KG1 (cell line): ENCODE measurements at regions not wholly inside any gene's neighbourhood (a gene's known extent, or its start where the extent isn't known, plus 50 kb on each side); places are given as distances from the start of the nearest gene placed in this dataset.
"Not testable (repeated sequence)": the region's sequence is repeated elsewhere in the genome, so short reads cannot be mapped to it uniquely, and the experiment has no call there.

ENCODE experiments used
- DNase-seq: peaks from one replicate; lab custom pipeline; 2025; lab: John Stamatoyannopoulos, UW

- peak; percentile 96 for DNase-seq
These were observed 92.5 kb upstream of the RUNX3 start for GRCh38 chr1:25022361-25023189.

DNA sequence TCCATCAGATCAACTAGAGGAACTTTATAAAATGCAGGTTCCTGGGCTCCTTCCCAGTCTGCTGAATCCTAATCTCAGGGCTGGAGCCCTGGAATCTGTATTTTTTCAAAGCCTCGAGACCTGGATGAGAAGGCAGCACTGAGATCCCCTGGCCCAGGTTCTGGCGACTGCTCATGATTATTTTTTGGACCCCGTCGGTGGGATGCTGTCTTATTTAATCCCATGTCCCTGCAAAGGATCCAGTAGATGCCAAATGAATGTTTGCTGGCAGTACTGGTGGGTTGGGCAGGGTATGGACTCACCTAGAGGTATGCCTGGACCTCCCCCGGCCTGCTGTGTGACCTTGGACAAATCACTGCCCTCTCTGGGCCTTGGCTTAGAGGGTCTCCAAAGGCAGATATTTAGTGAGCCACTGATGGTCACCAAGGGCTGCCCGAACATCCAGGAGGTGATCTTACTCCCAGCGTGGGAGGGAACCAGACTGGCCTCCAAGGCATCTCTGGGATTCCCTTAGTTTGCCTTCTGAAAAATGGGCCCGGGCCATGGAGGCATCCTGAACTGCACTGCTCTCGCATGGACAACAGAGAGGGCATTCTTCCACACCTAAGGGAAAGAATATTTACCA lies 91.6 kb upstream of the RUNX3 start:
- peak; percentile 69 for DNase-seq

DNA sequence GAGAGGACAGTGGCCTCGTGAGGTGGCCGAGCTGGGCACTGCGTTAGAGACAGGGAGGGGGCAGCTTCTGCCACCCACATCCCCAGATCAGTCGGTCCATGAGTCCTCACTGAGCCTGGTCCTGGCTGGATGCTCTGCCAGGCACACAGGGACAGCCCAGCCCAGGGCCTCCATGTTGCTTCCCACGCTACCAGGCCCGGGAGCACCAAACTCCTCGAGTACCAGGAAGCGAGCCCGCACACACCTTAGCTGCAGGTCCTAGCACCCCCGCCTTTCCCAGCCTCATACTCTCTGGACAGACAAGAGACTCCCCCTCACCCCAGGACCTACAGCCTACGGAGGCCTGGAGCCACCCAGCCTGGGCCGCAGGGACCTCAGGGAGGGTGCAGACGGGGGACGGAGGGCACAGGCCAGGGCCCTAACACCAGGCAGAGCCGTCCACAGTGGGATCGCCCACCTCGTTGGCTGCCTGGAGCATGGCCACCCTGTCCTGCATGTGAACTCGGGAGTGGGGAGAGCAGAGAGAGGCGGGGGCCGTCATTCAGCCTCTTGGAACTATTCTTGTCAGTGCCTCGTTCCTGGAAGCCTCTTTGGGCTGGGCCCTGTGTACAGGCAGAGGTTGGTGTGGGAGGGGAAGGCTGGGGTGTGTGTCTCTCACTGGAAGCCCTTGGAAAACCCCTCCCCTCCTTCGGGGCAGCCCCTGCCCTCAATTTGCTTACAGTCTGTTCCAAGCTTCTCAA lies 90.9 kb upstream of the RUNX3 start:
- no peak for DNase-seq

- no peak for DNase-seq
These were observed 90.2 kb upstream of the RUNX3 start for GRCh38 chr1:25020173-25020845.

GRCh38 chr1:25019337-25020172 lies 89.5 kb upstream of the RUNX3 start:
- no peak for DNase-seq

DNA sequence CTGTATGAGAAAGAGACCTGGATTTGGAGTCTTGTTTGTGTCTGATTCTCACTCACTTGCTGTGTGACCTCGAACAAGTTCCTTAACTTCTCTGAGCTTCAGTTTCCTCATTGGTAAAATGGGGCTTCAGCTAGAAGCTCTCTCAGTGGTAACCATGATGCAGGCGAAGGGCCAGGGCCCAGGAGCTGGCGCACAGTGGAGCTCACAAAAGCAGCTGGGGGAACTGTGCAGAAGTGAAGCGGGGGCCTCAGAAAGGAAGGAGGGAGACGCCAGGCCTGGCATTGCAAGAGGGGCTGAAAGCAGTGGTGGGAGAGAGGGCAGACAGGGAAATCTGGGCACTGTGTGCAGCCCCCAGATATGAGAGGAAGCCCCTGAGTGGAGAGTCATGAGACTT lies 88.9 kb upstream of the RUNX3 start:
- no peak for DNase-seq

- no peak for DNase-seq
These were observed 88.1 kb upstream of the RUNX3 start for GRCh38 chr1:25018110-25018735.

DNA sequence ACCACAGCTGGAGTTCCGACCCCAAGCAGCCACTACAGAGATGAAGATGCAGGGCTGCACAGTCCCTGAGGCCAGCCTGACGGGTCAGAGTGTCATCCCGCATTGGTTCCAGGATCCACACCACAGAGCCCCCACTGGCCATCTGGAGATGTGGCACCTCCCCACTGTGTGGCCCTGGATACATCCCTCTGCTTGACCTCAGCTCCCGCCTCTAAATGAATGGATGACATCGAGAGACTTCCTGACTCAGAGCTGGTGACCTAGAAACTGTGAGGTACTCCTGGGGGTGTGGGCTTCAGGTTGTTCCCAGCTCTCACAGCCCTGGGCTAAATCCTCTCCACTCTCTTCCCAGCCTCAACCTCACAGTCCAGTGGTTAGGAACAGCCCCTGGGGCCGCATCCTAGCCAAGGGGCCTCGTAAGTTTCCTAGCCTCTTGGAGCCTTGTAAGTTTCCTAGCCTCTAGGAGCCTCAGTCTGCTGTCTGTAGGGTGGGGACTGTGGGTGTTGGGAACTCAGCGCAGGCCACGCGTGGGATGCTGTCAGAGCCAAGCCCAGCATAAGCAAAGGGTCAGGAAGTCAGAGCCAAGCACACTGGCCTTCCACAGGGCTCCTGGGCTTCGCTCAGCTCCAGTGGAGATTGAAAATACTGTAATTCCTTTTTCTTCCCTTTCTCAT lies 87.5 kb upstream of the RUNX3 start:
- DNase-seq: no peak

- no peak for DNase-seq
These were observed 83.2 kb upstream of the RUNX3 start for GRCh38 chr1:25012966-25013962.

DNA sequence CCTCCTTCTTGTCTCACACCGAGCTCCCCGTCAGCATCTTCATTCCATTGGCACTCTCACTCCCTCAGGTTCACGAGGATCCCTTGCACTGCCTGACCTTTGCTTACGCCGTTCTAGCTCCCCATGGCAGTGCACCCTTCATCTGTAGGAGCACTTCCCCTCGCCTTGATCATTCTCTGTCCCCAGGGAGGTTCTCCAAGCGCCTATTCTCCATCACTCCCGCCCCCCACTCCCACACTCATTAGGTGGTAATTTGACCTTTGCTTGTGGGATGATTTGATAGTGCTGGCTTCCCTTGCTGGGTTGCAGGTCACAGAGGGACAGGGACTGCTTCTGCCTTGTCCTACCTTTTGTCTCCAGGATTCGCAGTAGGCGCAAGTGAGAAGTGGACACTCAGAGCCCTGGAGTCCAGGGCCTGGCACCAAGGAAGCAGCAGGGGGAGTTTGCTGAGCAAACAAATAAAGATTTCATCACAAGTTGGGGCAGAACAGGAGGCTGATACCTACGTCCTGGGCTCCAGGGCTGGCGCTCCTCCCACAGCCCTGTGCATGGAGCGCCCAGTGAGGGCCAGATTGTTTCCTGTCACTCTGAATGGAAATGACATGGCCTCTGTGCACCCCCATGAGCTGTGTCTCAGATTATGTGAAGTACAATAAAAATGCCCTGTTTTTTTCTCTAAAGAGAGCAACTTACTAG lies 82.0 kb upstream of the RUNX3 start:
- DNase-seq: no peak

- no peak for DNase-seq
These were observed 81.2 kb upstream of the RUNX3 start for GRCh38 chr1:25011275-25011674.

GRCh38 chr1:25009671-25010262 lies 79.7 kb upstream of the RUNX3 start:
- no peak for DNase-seq

DNA sequence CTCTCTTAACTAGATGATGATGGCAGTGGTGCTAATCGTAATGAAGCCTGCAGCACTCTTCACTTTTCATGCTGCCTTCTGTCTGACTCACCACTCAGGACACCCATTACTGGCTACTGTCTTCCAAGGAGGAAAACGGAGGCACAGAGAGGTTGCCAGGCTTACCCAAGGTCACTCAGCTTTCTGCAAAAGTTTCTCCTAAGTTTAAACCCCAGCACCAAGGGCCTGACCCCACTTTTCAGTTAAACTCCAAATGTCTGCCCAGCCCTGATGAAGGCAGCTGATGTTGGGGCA lies 78.1 kb upstream of the RUNX3 start:
- no peak for DNase-seq

DNA sequence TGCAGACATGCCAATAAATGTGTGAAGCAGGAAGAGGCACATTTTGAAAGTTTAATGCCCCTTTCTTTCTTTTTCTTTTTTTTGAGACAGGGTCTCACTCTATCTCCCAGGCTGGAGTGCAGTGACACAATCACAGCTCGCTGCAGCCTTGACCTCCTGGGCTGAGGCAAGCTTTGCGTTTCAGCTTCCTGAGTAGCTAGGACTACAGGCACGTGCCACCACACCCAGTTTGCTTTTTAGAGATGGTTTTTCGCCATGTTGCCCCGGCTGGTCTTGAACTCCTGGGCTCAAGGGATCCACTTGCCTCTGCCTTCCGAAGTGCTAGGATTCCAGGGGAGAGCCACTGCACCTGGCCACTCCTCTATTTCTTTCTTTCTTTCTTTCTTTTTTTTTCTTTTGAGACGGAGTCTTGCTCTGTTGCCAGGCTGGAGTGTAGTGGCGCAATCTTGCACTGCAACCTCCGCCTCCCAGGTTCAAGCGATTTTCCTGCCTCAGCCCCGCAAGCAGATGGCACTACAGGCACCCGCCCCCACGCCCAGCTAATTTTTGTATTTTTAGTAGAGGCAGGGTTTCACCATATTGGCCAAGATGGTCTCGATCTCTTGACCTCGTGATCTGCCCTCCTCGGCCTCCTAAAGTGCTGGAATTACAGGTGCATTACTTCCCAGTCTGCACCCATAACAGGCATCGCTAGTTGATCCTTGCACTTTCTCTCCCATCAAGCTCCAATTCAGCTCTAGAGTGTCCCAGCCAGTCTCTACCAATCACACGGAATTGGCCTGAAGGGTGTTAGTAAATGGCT lies 77.5 kb upstream of the RUNX3 start:
- not testable (repeated sequence) for DNase-seq

DNA sequence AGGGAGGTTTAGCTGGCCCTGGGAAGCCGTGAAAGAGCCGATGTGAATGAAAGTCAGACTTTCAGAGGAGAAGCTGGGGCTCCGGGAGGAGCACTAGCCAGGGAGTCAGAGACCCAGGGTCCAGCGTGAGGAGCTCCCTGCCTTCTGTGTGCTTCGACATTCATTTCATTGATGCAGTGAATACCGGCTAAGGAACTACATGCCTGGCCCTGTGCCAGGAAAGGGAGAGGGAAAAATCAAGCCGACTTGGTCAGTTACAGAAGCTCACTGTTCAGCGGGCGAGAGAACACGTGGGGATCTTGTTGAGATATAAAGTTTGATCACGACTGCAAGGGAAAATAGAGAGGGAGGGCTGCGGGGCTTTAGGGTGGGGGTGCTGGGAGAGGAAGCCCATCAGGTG lies 76.7 kb upstream of the RUNX3 start:
- no peak for DNase-seq

- DNase-seq: no peak
These were observed 74.3 kb upstream of the RUNX3 start for GRCh38 chr1:25004355-25004754.

GRCh38 chr1:25003457-25004190 lies 73.5 kb upstream of the RUNX3 start:
- DNase-seq: no peak
